HG03571 (cell line): ENCODE measurements at regions not wholly inside any gene's neighbourhood (a gene's known extent, or its start where the extent isn't known, plus 50 kb on each side); places are given as distances from the start of the nearest gene placed in this dataset.
"Not testable (repeated sequence)": the region's sequence is repeated elsewhere in the genome, so short reads cannot be mapped to it uniquely, and the experiment has no call there.

Source experiments
- ATAC-seq: cut with Tn5 transposase; IDR thresholded peaks from one replicate; pipeline ENCODE4 v1.9.1; 2021; ENCODE audit not compliant: unreplicated experiment

DNA sequence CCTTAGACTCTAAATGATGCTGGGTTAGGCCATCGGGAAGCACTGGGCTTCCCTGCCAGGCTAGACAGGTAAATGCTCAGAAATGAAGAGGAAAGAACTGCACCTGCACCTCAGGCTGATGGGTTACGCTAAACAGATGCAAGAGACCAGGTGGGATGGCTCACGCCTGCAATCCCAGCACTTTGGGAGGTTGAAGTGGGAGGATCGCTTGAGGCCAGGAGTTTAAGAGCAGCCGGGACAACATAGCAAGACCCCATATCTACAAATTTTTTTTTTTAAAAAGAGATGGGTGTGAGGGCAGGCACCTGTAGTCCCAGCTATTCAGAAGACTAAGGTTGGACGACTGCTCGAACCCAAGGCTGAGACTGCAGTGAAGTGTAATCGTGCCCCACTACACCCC, 634.7 kb downstream of the UQCRFS1 start:
- ATAC-seq, result no peak

DNA sequence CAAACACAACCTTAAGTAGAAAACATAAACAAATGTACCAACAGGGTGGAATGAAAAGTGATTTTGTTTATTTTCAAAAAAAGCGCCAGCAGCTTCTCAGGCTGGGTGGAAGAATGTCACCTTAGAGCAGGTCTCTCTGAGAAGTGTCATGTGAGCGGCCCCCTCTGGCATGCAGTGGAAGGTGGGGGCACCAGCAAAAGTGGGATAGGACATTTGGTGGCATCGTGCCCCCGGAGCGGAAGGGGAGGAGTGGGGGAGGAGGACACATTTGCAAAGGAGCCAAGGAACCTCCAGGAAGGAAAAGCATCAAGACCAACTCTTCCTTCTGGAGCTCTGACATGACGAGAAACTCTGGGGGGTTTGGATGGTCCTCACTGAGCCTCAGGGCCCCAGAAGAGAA, 635.3 kb downstream of the UQCRFS1 start:
- ATAC-seq, result no peak

- no peak for ATAC-seq
These were observed 635.7 kb downstream of the UQCRFS1 start for GRCh38 chr19:28577233-28577632.

- no peak for ATAC-seq
These were observed 637.1 kb downstream of the UQCRFS1 start for GRCh38 chr19:28575816-28576215.

- not testable (repeated sequence) for ATAC-seq
These were observed 637.6 kb downstream of the UQCRFS1 start for GRCh38 chr19:28575312-28575711.

DNA sequence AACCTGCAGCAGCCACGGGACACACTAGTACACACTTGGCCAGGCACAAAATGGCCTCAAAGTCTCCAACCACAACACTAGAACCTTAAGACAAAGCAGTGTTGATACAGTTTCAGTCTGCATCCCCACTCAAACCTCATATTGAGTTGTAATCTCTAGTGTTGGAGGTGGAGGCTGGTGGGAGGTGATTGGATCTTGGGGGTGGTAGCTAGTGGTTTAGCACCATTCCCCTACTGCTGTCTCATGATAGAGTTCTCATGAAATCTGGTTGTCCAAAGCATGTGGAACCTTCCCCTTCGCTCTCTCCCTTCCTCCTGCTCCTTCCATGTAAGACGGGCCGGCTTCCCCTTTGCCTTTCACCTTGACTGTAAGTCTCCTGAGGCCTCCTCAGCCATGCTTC, 638.7 kb downstream of the UQCRFS1 start:
- ATAC-seq, result no peak

DNA sequence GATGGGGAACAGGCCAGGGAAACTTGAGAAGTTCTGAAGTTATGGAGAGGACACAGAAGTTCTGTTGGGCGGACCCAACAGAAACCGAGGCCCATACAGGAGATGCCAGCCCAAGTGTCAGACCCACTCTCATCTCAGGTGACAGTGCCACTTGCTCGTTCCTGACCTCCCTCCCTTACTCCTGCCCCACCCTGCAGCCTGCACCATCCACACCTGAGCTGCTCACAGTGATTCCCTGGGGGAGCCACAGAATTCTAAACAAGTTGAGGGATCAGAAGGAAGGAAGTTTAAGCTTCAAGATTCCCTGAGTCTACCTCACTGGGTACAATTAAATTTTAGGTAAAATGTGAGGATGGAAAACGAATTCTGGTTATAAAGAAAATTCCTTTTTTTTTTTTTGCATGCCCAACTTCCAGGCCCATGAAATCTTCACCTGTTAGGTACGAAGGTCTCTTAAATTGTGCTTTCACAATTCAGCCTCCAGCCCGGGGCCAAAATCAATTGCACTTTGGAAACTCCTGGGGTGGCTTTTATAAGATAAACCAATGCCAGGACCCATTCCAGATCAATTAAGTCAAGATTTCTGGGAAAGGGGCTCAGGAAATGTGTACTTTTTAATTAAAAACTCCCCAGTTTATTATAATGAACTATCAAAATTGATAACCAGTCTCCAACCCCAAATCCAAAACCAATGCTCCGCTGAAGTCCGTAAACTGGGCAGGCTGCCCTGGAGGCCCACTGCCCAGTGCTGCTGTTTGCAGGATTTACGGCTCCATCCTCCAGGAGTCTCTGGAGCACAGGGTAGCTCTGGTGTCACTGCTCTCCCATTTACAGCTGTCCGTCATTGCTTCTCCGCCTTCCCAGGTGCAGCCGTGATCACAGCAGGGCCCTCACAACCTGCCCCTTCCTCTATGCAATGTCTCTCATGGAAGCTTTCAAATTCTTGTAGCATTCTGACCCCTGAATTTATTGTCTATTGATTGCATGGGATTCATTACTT, 643.5 kb downstream of the UQCRFS1 start:
- no peak for ATAC-seq

GRCh38 chr19:28567834-28568233, 645.1 kb downstream of the UQCRFS1 start:
- no peak for ATAC-seq

GRCh38 chr19:28563964-28564921, 648.7 kb downstream of the UQCRFS1 start:
- no peak for ATAC-seq

- ATAC-seq, result no peak
These were observed 652.2 kb downstream of the UQCRFS1 start for GRCh38 chr19:28560786-28561185.

- no peak for ATAC-seq
These were observed 654.2 kb downstream of the UQCRFS1 start for GRCh38 chr19:28558783-28559182.

GRCh38 chr19:28556371-28556770, 656.6 kb downstream of the UQCRFS1 start:
- no peak for ATAC-seq

DNA sequence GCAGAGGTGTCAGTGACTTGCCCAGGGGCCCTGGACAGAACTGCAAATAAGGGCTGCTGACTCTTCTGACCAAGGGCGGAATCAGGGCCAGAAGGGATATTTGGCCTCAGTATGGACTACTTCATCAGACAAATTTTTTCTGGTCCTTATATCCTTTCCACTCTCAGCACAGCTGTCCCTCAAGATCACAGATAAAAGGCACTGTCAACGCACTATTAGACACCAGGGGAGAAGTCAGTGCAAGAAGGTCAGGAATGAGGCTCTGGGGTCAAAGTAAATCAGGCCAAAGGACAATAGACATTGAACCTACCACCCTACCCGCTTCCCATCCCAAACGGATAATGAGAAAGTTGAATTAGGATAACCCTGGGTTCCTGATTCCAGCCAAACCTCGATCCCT, 657.6 kb downstream of the UQCRFS1 start:
- ATAC-seq, result no peak

DNA sequence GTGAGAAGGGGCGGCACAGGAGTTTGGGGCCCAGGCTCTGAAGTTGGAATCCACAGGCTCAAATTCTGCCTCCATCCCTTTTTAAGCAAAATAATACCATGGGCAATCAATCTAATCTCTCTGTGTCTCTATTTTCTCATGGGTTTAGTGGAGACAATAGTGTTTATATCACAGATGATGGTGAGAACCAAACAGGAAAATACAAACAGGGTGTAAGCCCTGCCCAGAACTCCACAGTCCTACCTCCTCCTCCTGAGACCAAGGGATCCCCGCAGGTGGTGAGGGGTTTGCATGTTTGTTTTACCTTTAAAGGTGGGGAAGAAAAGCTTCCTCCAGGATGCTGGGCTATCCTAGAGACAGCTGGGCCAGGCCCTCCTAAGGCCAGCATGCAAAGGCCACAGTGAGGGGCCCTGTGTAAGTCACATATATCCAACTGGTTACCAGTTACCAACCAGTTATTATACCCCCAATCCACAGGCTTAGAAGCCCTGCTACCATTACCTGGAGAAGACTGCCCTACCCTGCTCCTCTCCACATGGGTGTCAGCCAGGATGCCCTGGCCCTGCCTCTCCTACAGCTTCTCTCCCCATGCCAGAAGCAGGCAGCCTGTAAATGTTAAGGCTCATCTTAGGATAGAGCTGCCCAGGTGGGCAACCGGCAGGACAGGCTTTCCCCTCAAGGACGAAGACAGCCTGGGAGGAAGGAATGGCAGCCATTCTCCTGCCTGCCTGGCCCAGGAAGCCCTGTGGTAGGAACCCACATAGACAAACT, 658.4 kb downstream of the UQCRFS1 start:
- ATAC-seq, result no peak

DNA sequence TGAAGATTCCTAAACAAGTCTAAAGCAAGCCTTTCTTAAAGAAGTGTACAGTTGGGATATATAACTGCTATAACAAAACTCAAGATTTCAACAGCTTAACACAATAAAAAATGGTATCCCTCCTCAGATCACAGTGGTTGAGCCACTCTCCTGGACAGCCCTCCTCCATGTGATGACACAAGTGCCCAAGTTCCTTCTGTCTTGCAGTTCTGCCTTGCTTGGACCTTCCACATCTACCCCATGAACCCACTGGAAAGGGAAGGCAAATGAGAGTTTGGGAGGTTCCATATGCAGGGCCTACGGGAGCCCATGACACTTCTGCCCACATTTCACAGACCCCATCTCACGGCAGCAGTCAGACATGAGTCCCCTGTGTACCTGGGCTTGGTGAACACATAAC, 659.2 kb downstream of the UQCRFS1 start:
- no peak for ATAC-seq

GRCh38 chr19:28553005-28553404, 659.9 kb downstream of the UQCRFS1 start:
- ATAC-seq, result no peak

- no peak for ATAC-seq
These were observed 663.2 kb downstream of the UQCRFS1 start for GRCh38 chr19:28549680-28550277.

DNA sequence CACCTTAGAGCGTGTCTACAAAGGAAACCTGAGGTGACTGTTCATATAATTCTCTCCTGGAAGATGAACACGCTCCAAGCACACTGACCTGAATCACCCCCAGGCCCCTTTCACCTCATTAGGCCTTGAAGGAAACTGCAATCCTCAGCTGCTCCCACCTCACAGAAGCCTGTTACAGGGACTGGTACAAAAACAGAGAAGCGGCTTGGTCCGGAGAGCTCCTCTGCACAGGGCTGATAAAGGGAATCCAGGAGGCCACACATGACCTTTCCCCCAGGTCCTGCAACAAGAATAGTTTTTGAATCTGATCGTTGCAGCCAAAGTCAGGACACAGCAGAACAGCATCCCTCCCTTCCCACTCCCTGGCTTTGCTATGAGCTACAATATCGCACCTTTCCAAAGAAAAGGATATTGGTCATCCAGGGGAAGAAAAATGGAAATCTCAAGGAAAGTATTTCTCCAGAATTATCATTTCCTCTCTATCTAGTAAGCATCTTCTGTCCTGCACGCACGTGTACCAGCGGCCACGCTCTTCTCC, 666.7 kb downstream of the UQCRFS1 start:
- no peak for ATAC-seq

DNA sequence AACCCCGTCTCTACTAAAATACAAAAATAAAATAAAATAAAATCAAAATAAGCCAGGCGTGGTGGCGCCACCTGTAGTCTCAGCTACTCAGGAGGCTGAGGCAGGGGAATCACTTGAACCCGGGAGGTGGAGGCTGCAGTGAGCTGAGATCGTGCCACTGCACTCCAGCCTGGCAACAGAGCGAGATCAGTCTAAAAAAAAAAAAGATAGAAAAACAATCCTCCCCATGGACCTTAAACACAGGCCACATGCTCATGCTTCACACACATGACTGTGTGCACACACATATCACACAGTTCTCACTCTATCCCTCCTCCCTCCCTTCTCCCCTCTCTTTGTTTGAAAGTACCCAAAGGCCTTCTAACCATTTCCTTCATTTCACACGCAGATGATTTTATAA, 667.6 kb downstream of the UQCRFS1 start:
- ATAC-seq, result not testable (repeated sequence)
